NCI-H1436 treated with DMSO at 0.1 percent for 48 hours (cell line): ENCODE measurements at regions not wholly inside any gene's neighbourhood (a gene's known extent, or its start where the extent isn't known, plus 50 kb on each side); places are given as distances from the start of the nearest gene placed in this dataset.
"Not testable (repeated sequence)": the region's sequence is repeated elsewhere in the genome, so short reads cannot be mapped to it uniquely, and the experiment has no call there.

Source experiments
- DNase-seq: peaks from one replicate; lab custom pipeline; 2025; lab: John Stamatoyannopoulos, UW

- no peak for DNase-seq
Observed at GRCh38 chr7:114083166-114084001, 164.6 kb upstream of the PPP1R3A start.

- DNase-seq: no peak
Observed at GRCh38 chr7:114082642-114083165, 163.9 kb upstream of the PPP1R3A start.

DNA sequence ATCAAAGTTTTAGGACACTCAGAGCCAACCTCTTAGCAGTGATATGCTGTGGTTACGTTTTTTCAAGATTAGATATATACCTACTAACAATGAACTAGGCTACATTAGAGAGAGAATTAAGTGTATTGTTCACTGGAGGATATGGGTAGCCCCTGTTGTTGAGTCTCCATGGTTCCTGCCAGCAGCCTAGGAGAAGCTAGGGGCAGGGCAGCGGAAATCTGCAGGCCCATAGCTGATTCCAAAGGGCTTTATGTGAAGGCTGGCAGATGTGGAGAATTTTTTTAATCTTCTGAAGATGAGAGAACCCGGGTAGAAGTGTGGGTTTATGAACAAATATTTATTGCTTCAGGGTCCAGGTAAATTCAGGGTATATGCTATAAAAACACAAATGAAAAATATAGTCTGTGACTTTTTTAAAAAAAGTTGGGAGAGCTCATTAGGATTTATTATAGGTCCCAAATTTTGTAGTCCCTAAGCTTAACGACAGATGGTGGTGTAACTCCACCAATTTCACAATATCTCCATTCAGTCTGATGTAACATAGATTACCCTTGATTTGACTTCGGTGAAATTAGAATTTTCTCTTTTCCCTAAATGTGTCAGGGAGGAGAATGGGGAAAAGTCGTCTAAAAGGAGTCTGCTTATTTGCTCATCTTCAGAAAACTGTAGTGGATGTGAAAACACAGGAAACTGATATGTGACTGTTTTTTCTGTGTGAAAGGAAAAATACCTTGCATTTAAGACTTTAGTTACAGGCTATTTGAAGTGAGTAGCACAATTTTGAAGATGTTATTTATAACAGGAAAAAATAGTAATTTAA is 163.0 kb upstream of the PPP1R3A start:
- DNase-seq: no peak

DNA sequence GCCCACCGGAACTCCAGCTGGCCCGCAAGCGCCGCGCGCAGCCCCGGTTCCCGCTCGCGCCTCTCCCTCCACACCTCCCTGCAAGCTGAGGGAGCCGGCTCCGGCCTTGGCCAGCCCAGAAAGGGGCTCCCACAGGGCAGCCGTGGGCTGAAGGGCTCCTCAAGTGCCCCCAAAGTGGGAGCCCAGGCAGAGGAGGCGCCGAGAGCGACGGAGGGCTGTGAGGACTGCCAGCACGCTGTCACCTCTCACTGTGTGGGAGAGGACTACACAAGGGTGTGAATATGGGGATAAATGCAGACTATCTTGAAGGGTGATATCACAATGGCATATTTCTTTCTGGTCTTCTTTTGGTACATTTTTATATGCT is 158.3 kb upstream of the PPP1R3A start:
- DNase-seq: not testable (repeated sequence)

DNA sequence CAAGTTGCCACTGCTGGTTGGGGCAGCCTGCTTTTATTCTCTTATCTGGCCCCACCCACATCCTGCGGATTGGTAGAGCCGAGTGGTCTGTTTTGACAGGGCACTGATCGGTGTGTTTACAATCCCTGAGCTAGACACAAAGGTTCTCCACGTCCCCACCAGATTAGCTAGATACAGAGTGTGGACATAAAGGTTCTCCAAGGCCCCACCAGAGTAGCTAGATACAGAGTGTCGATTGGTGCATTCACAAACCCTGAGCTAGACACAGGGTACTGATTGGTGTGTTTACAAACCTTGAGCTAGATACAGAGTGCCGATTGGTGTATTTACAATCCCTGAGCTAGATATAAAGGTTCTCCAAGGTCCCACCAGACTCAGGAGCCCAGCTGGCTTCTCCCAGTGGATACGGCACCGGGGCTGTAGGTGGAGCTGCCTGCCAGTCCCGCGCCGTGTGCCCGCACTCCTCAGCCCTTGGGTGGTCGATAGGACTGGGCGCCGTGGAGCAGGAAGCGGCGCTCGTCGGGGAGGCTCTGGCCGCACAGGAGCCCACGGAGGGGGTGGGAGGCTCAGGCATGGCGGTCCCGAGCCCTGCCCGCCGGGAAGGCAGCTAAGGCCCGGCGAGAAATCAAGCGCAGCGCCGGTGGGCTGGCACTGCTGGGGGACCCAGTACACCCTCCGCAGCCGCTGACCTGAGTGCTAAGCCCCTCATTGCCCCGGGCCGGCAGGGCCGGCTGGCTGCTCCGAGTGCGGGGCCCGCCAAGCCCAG is 157.8 kb upstream of the PPP1R3A start:
- not testable (repeated sequence) for DNase-seq

GRCh38 chr7:114073701-114074100 is 154.9 kb upstream of the PPP1R3A start:
- no peak for DNase-seq

- DNase-seq: no peak
Observed at GRCh38 chr7:114070246-114070645, 151.4 kb upstream of the PPP1R3A start.

- no peak for DNase-seq
Observed at GRCh38 chr7:114062810-114063209, 144.0 kb upstream of the PPP1R3A start.

- DNase-seq: no peak
Observed at GRCh38 chr7:114051871-114052331, 133.1 kb upstream of the PPP1R3A start.

- DNase-seq: no peak
Observed at GRCh38 chr7:114050571-114050970, 131.8 kb upstream of the PPP1R3A start.

GRCh38 chr7:114048386-114049235 is 129.8 kb upstream of the PPP1R3A start:
- DNase-seq: no peak

DNA sequence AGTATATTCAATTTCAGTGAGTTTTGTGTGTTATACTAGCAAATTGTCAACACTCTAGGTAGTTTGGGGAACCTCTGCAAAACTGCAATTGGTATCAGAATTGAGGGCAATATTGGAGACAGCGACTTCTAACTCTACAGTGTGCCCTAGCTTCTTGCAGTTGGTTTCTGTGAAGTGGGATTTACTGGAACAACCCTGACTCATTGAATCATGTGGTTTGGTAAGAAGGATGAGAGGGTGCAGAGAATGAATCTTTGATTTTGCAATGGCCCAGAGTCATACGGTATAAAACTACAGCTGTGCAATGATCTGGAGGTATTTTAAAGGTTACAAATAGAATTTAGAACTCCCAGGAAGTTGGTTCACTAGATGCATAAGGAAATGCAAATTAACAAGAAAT is 129.1 kb upstream of the PPP1R3A start:
- no peak for DNase-seq

DNA sequence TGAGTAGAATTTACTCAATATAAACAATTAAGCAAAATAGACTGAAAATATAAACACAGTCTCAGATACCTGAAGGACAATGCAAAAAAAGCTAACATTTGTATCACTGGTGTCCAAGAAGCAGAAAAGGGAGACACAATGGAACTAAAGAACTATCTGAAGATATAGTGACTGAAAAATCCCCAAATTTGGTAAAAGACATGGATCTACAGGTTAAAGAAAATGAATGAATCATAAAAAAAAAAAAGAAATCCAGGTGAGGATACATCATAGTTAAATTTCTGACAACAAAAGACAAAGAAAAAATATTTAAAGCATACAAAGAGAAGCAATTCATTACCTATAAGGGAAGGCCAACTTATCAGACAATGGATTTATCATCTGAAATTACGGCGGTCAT is 114.7 kb upstream of the PPP1R3A start:
- DNase-seq: no peak

- peak; percentile 2 for DNase-seq
Observed at GRCh38 chr7:114026486-114027089, 107.8 kb upstream of the PPP1R3A start.

DNA sequence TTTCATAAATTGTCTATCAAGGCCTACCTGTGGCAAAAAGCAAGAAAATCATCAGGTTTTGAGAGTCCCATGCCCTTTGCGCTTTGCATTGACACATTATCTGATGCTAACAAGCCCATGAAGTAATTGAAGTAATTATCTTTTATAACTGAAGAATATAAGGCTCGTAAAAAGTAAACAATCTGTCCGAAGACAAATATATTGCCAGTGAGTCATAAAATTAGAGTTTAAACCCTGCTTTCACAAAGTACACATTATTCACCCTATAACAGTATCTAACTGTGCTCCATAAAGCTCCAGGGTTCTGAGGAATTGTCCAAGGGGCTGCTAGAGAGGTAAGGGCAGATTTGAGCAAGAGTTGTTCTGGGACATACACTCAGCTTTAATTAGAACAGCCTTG is 102.3 kb upstream of the PPP1R3A start:
- no peak for DNase-seq

GRCh38 chr7:114008696-114009095 is 89.9 kb upstream of the PPP1R3A start:
- no peak for DNase-seq

- DNase-seq: no peak
Observed at GRCh38 chr7:114007386-114007785, 88.6 kb upstream of the PPP1R3A start.

- DNase-seq: no peak
Observed at GRCh38 chr7:113998934-113999333, 80.1 kb upstream of the PPP1R3A start.

GRCh38 chr7:113996405-113996804 is 77.6 kb upstream of the PPP1R3A start:
- DNase-seq: no peak

- DNase-seq: no peak
Observed at GRCh38 chr7:113986216-113986615, 67.4 kb upstream of the PPP1R3A start.

GRCh38 chr7:113976508-113976907 is 57.7 kb upstream of the PPP1R3A start:
- no peak for DNase-seq
